CD4-positive, alpha-beta T cell treated with Interleukin-17A for 1 hour (primary cell): ENCODE measurements at regions not wholly inside any gene's neighbourhood (a gene's known extent, or its start where the extent isn't known, plus 50 kb on each side); places are given as distances from the start of the nearest gene placed in this dataset.
"Not testable (repeated sequence)": the region's sequence is repeated elsewhere in the genome, so short reads cannot be mapped to it uniquely, and the experiment has no call there.

ENCODE experiments used
- DNase-seq: peaks from one replicate; pipeline ENCODE4 v3.0.0-alpha.2; 2020

GRCh38 chr9:6103911-6104310 lies 88.5 kb upstream of the RANBP6 start:
- DNase-seq: not testable (repeated sequence)

GRCh38 chr9:6102336-6102987 lies 87.0 kb upstream of the RANBP6 start:
- DNase-seq: not testable (repeated sequence)

GRCh38 chr9:6101725-6102124 lies 86.3 kb upstream of the RANBP6 start:
- DNase-seq: not testable (repeated sequence)

GRCh38 chr9:6099346-6099745 lies 83.9 kb upstream of the RANBP6 start:
- DNase-seq: not testable (repeated sequence)

- no peak for DNase-seq
Observed at GRCh38 chr9:6098431-6098830, 83.0 kb upstream of the RANBP6 start.

GRCh38 chr9:6096821-6097220 lies 81.4 kb upstream of the RANBP6 start:
- no peak for DNase-seq

GRCh38 chr9:6090277-6091210 lies 75.1 kb upstream of the RANBP6 start:
- DNase-seq: no peak

GRCh38 chr9:6089300-6089699 lies 73.9 kb upstream of the RANBP6 start:
- no peak for DNase-seq

GRCh38 chr9:6086006-6086655 lies 70.7 kb upstream of the RANBP6 start:
- DNase-seq: no peak

- peak; percentile 78 for DNase-seq
Observed at GRCh38 chr9:6080154-6080716, 64.8 kb upstream of the RANBP6 start.

- no peak for DNase-seq
Observed at GRCh38 chr9:6079386-6079785, 64.0 kb upstream of the RANBP6 start.

GRCh38 chr9:6078382-6079105 lies 63.1 kb upstream of the RANBP6 start:
- DNase-seq: no peak

- DNase-seq: no peak
Observed at GRCh38 chr9:6076851-6077250, 61.4 kb upstream of the RANBP6 start.

GRCh38 chr9:6073731-6074130 lies 58.3 kb upstream of the RANBP6 start:
- no peak for DNase-seq

- no peak for DNase-seq
Observed at GRCh38 chr9:6072865-6073264, 57.4 kb upstream of the RANBP6 start.

- DNase-seq: no peak
Observed at GRCh38 chr9:6072453-6072852, 57.0 kb upstream of the RANBP6 start.

GRCh38 chr9:6068983-6069382 lies 53.6 kb upstream of the RANBP6 start:
- DNase-seq: peak; percentile 71

GRCh38 chr9:6067426-6067825 lies 52.0 kb upstream of the RANBP6 start:
- no peak for DNase-seq
